Uterus (tissue), 2 donors: ENCODE measurements at regions not wholly inside any gene's neighbourhood (a gene's known extent, or its start where the extent isn't known, plus 50 kb on each side); places are given as distances from the start of the nearest gene placed in this dataset.

Experiments used
- POLR2A ChIP-seq, 2 donors: fragments of 450-650 bp; IDR thresholded peaks; one replicate each; pipeline ENCODE4 v1.6.1; 2016; ENCODE audit warnings: antibody characterized with exemption in 2 of 2, mild to moderate bottlenecking in 1 of 2, moderate library complexity in 1 of 2
- TF ChIP-seq, protein P1 (sequence below), 4 experiments: fragments of 200-600 bp in 2 of 4; fragments of 450-650 bp in 2 of 4; sonication (generic) in 2 of 4; IDR thresholded peaks; one replicate each; pipeline ENCODE4 v1.5.1; 2016 to 2019; ENCODE audit warnings: antibody characterized with exemption in 4 of 4, mild to moderate bottlenecking in 2 of 4, moderate library complexity in 1 of 4

DNA sequence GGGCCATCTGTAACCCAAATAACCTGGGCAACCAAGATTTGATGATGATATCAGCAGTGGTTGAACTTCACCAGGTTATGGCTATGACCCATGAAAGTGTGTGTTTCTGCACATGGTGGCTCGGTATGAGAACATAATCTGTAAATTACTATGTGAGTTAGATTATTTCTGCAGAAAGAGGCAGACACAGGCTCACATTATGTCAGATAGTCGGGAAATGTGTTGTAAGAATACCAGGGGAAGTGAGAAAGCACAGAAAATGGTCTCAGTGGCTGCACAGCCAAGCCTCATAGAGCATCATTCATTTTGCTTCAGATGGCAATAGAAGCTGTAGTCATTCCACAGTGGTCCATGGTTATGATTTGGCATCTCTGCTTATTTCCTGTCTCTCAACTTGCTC is 63.0 kb upstream of the RBPJ start:
- TF ChIP-seq, protein P1, sequence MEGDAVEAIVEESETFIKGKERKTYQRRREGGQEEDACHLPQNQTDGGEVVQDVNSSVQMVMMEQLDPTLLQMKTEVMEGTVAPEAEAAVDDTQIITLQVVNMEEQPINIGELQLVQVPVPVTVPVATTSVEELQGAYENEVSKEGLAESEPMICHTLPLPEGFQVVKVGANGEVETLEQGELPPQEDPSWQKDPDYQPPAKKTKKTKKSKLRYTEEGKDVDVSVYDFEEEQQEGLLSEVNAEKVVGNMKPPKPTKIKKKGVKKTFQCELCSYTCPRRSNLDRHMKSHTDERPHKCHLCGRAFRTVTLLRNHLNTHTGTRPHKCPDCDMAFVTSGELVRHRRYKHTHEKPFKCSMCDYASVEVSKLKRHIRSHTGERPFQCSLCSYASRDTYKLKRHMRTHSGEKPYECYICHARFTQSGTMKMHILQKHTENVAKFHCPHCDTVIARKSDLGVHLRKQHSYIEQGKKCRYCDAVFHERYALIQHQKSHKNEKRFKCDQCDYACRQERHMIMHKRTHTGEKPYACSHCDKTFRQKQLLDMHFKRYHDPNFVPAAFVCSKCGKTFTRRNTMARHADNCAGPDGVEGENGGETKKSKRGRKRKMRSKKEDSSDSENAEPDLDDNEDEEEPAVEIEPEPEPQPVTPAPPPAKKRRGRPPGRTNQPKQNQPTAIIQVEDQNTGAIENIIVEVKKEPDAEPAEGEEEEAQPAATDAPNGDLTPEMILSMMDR (IDR thresholded peaks at IDR 0.05) = no peak
- no peak for TF ChIP-seq POLR2A (IDR thresholded peaks at IDR 0.05)
